HG03378 (cell line): ENCODE measurements at regions not wholly inside any gene's neighbourhood (a gene's known extent, or its start where the extent isn't known, plus 50 kb on each side); places are given as distances from the start of the nearest gene placed in this dataset.

Source experiments
- ATAC-seq: cut with Tn5 transposase; IDR thresholded peaks from one replicate; pipeline ENCODE4 v1.9.1; 2021; ENCODE audit warnings: mild to moderate bottlenecking, moderate library complexity; ENCODE audit not compliant: unreplicated experiment

- no peak for ATAC-seq
Measured at GRCh38 chr3:101042996-101043686, 49.9 kb upstream of the ABI3BP start.
